Uterus (tissue), 2 donors: ENCODE measurements at regions not wholly inside any gene's neighbourhood (a gene's known extent, or its start where the extent isn't known, plus 50 kb on each side); places are given as distances from the start of the nearest gene placed in this dataset.

Experiments used
- CTCF ChIP-seq, 4 experiments: fragments of 200-600 bp in 2 of 4; fragments of 450-650 bp in 2 of 4; sonication (generic) in 2 of 4; IDR thresholded peaks; one replicate each; pipeline ENCODE4 v1.5.1; 2016 to 2019; ENCODE audit warnings: antibody characterized with exemption in 4 of 4, mild to moderate bottlenecking in 2 of 4, moderate library complexity in 1 of 4
- POLR2A ChIP-seq, 2 donors: fragments of 450-650 bp; IDR thresholded peaks; one replicate each; pipeline ENCODE4 v1.6.1; 2016; ENCODE audit warnings: antibody characterized with exemption in 2 of 2, mild to moderate bottlenecking in 1 of 2, moderate library complexity in 1 of 2

GRCh38 chr5:60492958-60493357 is 207.0 kb downstream of the DEPDC1B start:
- TF ChIP-seq CTCF (IDR thresholded peaks at IDR 0.05) = no peak
- no peak for TF ChIP-seq POLR2A (IDR thresholded peaks at IDR 0.05)
